ENCODE measurements at regions not wholly inside any gene's neighbourhood (a gene's known extent, or its start where the extent isn't known, plus 50 kb on each side); places are given as distances from the start of the nearest gene placed in this dataset.

DNA sequence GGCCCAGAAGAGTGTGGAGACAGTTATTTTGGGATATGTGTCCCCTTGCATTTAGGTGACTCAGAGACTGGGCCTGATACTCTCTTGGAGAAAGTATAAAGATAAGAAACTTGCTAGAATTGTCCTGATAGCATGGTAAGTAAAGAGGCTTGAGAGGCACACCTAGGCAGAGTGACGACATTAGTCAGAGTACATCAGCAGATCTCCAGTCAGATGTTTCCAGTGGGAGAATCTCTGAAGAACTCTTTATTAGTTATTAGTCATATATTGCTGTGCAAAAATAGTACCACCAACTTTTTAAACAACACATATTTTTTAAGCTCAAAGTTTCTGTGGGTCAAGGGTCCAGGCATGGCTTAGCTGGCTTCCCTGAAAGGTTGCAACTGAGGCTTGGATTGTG, 182.6 kb downstream of the NEBL start:
- Histone ChIP-seq H3K4me2 (ENCODE audit: insufficient read depth in 1 of 2, low read depth in 2 of 2, low read length in 2 of 2) (no peak overlapping the region), H4K91ac (replicated peaks; ENCODE audit: insufficient read length, low read length) (no peak overlapping the region), H3K27me3 (replicated peaks in 1 of 4; ENCODE audit: control insufficient read depth in 3 of 4, extremely low read depth in 1 of 4, insufficient read depth in 3 of 4, low read length in 3 of 4) (no peaks in the 10 kb centered on the region), H3K4me3 (ENCODE audit: extremely low read depth in 1 of 4, insufficient read depth in 2 of 4, low read depth in 3 of 4, low read length in 4 of 4) (no peak overlapping the region), H3K18ac (ENCODE audit: extremely low read depth, low read length) (no peak overlapping the region), H3K14ac (ENCODE audit: insufficient read length) (no peak overlapping the region), H3K9me3 (ENCODE audit: insufficient read depth in 2 of 2, low read depth in 1 of 2, low read length in 1 of 2) (no peaks in the 10 kb centered on the region), H3K23ac (ENCODE audit: insufficient read length) (no peak overlapping the region), H3K79me2 (ENCODE audit: control insufficient read depth in 1 of 2, insufficient read depth in 2 of 2, low read length in 2 of 2) (no peaks in the 10 kb centered on the region), H2AFZ (ENCODE audit: low read length) (no peak overlapping the region), H3K27ac (ENCODE audit: low read depth, low read length) (no peak overlapping the region), H4K8ac (ENCODE audit: extremely low read depth, insufficient read depth, low read length) (no peak overlapping the region), H3K23me2 (ENCODE audit: low read depth, low read length) (no peaks in the 10 kb centered on the region), H3K4ac (replicated peaks; ENCODE audit: insufficient read length, low read depth, low read length) (no peak overlapping the region), H3K79me1 (ENCODE audit: low read depth, low read length) (no peaks in the 10 kb centered on the region), H3K56ac (replicated peaks; ENCODE audit: insufficient read length, low read depth, low read length) (no peak overlapping the region), H4K20me1 (replicated peaks in 1 of 2; ENCODE audit: control insufficient read depth in 1 of 2, insufficient read depth in 2 of 2, low read length in 2 of 2) (no peaks in the 10 kb centered on the region), H2AK5ac (ENCODE audit: low read depth, low read length) (no peak overlapping the region), H3K9ac (replicated peaks in 1 of 4; ENCODE audit: extremely low read depth in 1 of 4, low read depth in 3 of 4, low read length in 3 of 4) (no peak overlapping the region), H2BK12ac (ENCODE audit: low read depth, low read length) (no peak overlapping the region), H3K36me3 (ENCODE audit: control insufficient read depth in 2 of 4, insufficient read depth in 4 of 4, low read length in 3 of 4) (no peaks in the 10 kb centered on the region), H2BK5ac (ENCODE audit: low read depth, low read length) (no peak overlapping the region), H2BK15ac (ENCODE audit: low read length) (no peak overlapping the region), H2BK20ac (ENCODE audit: low read length) (no peak overlapping the region), H3K4me1 (replicated peaks in 1 of 4; ENCODE audit: control insufficient read depth in 3 of 4, insufficient read depth in 4 of 4, low read length in 3 of 4) (peaks cover 0 to 4% (median 2%) of the 10 kb centered on the region in 4 experiments; a peak in 2 of 7 replicates), H2BK120ac (replicated peaks; ENCODE audit: low read depth, low read length) (no peak overlapping the region), H4K5ac (ENCODE audit: insufficient read length, low read depth, low read length) (no peak overlapping the region)
- ChIA-PET POLR2A (ENCODE audit: partially characterized antibody) (no interaction called here), CTCF (ENCODE audit: partially characterized antibody) (interaction anchor here (1.0 kb wide), 1 partner anchor 26 kb away, joined by 4 read pairs; no protein-coding TSS in a partner anchor)
- 27% methylated on average over 1 of the region's 1 CpG; no CpG with 5 or more reads in 1 of the 2 experiments for WGBS, 2 experiments (ENCODE audit: extremely low coverage in 1 of 2, insufficient coverage in 1 of 2, insufficient read length in 1 of 2, insufficient replicate concordance in 2 of 2, low coverage in 1 of 2, low lambda C conversion rate in 2 of 2, missing lambda C conversion rate in 1 of 2)
- FAIRE-seq (no peak), DNase-seq (ENCODE audit: low read depth in 1 of 2, low spot score in 2 of 2) (no peak)
- TF ChIP-seq NANOG (IDR thresholded peaks at IDR 0.05; ENCODE audit: insufficient read depth, low read depth, low read length, poor library complexity, severe bottlenecking), result no peak
- no peak for TF ChIP-seq SIRT6 (IDR thresholded peaks at IDR 0.05; ENCODE audit: low read length)
- TF ChIP-seq, protein P1, sequence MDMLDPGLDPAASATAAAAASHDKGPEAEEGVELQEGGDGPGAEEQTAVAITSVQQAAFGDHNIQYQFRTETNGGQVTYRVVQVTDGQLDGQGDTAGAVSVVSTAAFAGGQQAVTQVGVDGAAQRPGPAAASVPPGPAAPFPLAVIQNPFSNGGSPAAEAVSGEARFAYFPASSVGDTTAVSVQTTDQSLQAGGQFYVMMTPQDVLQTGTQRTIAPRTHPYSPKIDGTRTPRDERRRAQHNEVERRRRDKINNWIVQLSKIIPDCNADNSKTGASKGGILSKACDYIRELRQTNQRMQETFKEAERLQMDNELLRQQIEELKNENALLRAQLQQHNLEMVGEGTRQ (IDR thresholded peaks at IDR 0.05; ENCODE audit: low read length), result no peak
- no peak for TF ChIP-seq SAP30 (IDR thresholded peaks at IDR 0.05; ENCODE audit: insufficient read depth, insufficient replicate concordance, low read length)
- TF ChIP-seq POLR2A (IDR thresholded peaks at IDR 0.05; ENCODE audit: control extremely low read depth in 1 of 2, low read depth in 2 of 2, low read length in 2 of 2), result no peak
- TF ChIP-seq TAF1 (IDR thresholded peaks at IDR 0.05; ENCODE audit: low read depth, low read length), result no peak
- TF ChIP-seq EZH2 (IDR thresholded peaks at IDR 0.05; ENCODE audit: low read depth, low read length, severe bottlenecking), result no peak

Measured in H1 (cell line).